Stomach (tissue), 4 donors: ENCODE measurements at regions not wholly inside any gene's neighbourhood (a gene's known extent, or its start where the extent isn't known, plus 50 kb on each side); places are given as distances from the start of the nearest gene placed in this dataset.

Source experiments
- CTCF ChIP-seq, 7 experiments: fragments of 450-650 bp in 4 of 7; fragments of 200-600 bp in 3 of 7; sonication (generic) in 3 of 7; IDR thresholded peaks; one replicate each; pipeline ENCODE4 v1.5.1; 2016 to 2019; ENCODE audit warnings: antibody characterized with exemption in 7 of 7, control low read depth in 2 of 7, mild to moderate bottlenecking in 1 of 7
- EP300 ChIP-seq: sonication (generic); formaldehyde crosslinking; IDR thresholded peaks from one replicate; pipeline ENCODE4 v1.6.1; 2017; ENCODE audit warnings: antibody characterized with exemption
- POLR2A ChIP-seq, 4 donors: fragments of 450-650 bp; IDR thresholded peaks; one replicate each; pipeline ENCODE4 v1.6.1; 2016; ENCODE audit warnings: antibody characterized with exemption in 4 of 4, control low read depth in 2 of 4, mild to moderate bottlenecking in 1 of 4, moderate library complexity in 1 of 4

- TF ChIP-seq CTCF (IDR thresholded peaks at IDR 0.05): no peak
- no peak for TF ChIP-seq POLR2A (IDR thresholded peaks at IDR 0.05)
- no peak for TF ChIP-seq EP300
Measured at GRCh38 chr12:77243345-77243744, 178.0 kb upstream of the E2F7 start.
